GM23338 (cell line): ENCODE measurements at regions not wholly inside any gene's neighbourhood (a gene's known extent, or its start where the extent isn't known, plus 50 kb on each side); places are given as distances from the start of the nearest gene placed in this dataset.

Experiments
- CREB1 ChIP-seq: fragments of 250-450 bp; sonication (Bioruptor Pico); IDR thresholded peaks from 2 replicates; pipeline ENCODE4 v1.5.0; 2020; ENCODE audit warnings: low read depth, mild to moderate bottlenecking, moderate library complexity
- CTCF ChIP-seq, 2 experiments: fragments of 200-600 bp in 1 of 2; sonication (generic) in 1 of 2; conservative IDR thresholded peaks; 2 replicates each; pipeline versions ENCODE4 v1.5.1 to v1.6.1; 2016 to 2017; ENCODE audit warnings: antibody characterized with exemption in 2 of 2, low read depth in 2 of 2, mild to moderate bottlenecking in 2 of 2, moderate library complexity in 1 of 2
- ETS1 ChIP-seq: IDR thresholded peaks from 2 replicates; pipeline ENCODE4 v1.6.1; 2016; ENCODE audit warnings: antibody characterized with exemption
- EZH2 ChIP-seq: fragments of 200-600 bp; sonication (generic); IDR thresholded peaks from one replicate; pipeline ENCODE4 v1.8.0; 2017; ENCODE audit warnings: antibody characterized with exemption, mild to moderate bottlenecking, low read depth; ENCODE audit not compliant: unreplicated experiment
- EZH2phosphoT487 ChIP-seq: fragments of 200-600 bp; sonication (generic); IDR thresholded peaks from one replicate; pipeline ENCODE4 v1.8.1; 2018; ENCODE audit warnings: antibody characterized with exemption; ENCODE audit not compliant: unreplicated experiment
- JUNB ChIP-seq: IDR thresholded peaks from one replicate; pipeline ENCODE4 v1.6.1; 2016; ENCODE audit warnings: antibody characterized with exemption; ENCODE audit not compliant: unreplicated experiment
- POLR2AphosphoS5 ChIP-seq: IDR thresholded peaks from 2 replicates; pipeline ENCODE4 v1.6.1; 2016; ENCODE audit warnings: antibody characterized with exemption, low read depth
- REST ChIP-seq: IDR thresholded peaks from one replicate; pipeline ENCODE4 v1.6.1; 2018; ENCODE audit warnings: antibody characterized with exemption; ENCODE audit not compliant: unreplicated experiment
- STAT1 ChIP-seq: IDR thresholded peaks from one replicate; pipeline ENCODE4 v1.6.1; 2016; ENCODE audit warnings: antibody characterized with exemption; ENCODE audit not compliant: unreplicated experiment
- ZNF114 ChIP-seq: fragments of 250-450 bp; sonication (Bioruptor Pico); IDR thresholded peaks from 2 replicates; pipeline ENCODE4 v1.5.0; 2020; ENCODE audit warnings: mild to moderate bottlenecking, moderate library complexity
- ZNF331 ChIP-seq: fragments of 250-450 bp; sonication (Bioruptor Pico); IDR thresholded peaks from 2 replicates; pipeline ENCODE4 v1.5.0; 2020; ENCODE audit warnings: low read depth, mild to moderate bottlenecking, moderate library complexity
- ZNF462 ChIP-seq: fragments of 250-450 bp; sonication (Bioruptor Pico); IDR thresholded peaks from 2 replicates; pipeline ENCODE4 v1.5.0; 2020; ENCODE audit warnings: mild to moderate bottlenecking, moderate library complexity

- TF ChIP-seq JUNB (no peak), CTCF (conservative IDR thresholded peaks at IDR 0.05; ENCODE audit: low read depth in 2 of 2) (no peak), POLR2AphosphoS5 (no peak), EZH2 (no peak), ZNF331 (CRISPR knock-in tag) (no peak), CREB1 (CRISPR knock-in tag) (no peak), ZNF114 (no peak), REST (no peak), EZH2phosphoT487 (no peak), STAT1 (no peak), ETS1 (no peak), ZNF462 (no peak)
These were observed 91.5 kb upstream of the CCBE1 start for GRCh38 chr18:59788791-59789106.
